ENCODE measurements at regions not wholly inside any gene's neighbourhood (a gene's known extent, or its start where the extent isn't known, plus 50 kb on each side); places are given as distances from the start of the nearest gene placed in this dataset.
"Not testable (repeated sequence)": the region's sequence is repeated elsewhere in the genome, so short reads cannot be mapped to it uniquely, and the experiment has no call there.

DNA sequence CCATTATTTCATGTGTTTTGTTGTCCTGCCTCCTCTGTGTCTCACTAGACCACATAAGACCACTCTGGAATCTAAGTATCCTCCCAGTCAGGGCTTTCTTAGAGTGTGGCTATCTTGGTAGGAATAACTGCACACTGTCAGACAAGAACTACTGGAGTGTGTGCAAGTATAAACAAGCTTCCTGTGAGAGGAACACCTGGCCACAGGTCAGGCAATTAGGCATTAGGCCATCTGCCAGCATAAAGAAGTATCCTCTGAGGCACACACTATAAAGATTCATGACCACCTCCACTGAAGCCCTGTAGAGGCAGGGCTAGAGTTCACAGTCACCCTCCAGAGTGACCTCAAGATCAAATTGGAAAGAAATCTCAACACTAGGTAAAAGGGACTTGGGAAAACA lies 507.0 kb upstream of the PABPC4L start:
- no peak for ATAC-seq
- no peak for DNase-seq
- no peak overlapping the region for H3K4me3 Mint-ChIP-seq
- H3K4me1 Mint-ChIP-seq = no peaks in the 10 kb centered on the region
- no peak overlapping the region for H3K27ac Mint-ChIP-seq
- H3K36me3 Mint-ChIP-seq (ENCODE audit: low read depth) = no peaks in the 10 kb centered on the region
- no peaks in the 10 kb centered on the region for H3K27me3 Mint-ChIP-seq
- intact Hi-C loops (cut with DNase I, micrococcal nuclease) = no loop called here
- CTCF ChIA-PET = no interaction called here
- POLR2A ChIA-PET = no interaction called here
- peaks cover 5% of the 10 kb centered on the region for H3K9me3 Mint-ChIP-seq (ENCODE audit: low read depth)

DNA sequence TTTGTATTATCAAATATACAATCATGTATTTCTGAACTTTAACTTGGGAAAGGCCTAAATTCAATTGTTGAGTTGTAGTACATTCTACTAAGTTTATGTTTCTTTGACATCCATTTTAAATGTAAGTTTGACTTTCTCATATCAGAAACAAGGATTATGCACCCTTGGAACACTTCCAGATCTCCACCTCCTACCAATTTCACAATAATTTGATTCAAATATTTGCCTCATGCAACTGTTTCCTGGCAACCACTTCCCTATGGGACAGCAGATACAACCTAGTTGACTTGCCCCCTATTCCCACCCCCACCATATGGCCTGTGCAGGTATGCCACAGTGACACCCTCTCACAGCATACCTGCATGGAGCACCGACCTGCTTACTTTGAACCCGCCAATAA lies 506.4 kb upstream of the PABPC4L start:
- Mint-ChIP-seq H3K27ac (no peak overlapping the region), H3K9me3 (ENCODE audit: low read depth) (peaks cover 5% of the 10 kb centered on the region), H3K27me3 (no peaks in the 10 kb centered on the region), H3K4me3 (no peak overlapping the region), H3K4me1 (no peaks in the 10 kb centered on the region), H3K36me3 (ENCODE audit: low read depth) (no peaks in the 10 kb centered on the region)
- no peak for ATAC-seq
- DNase-seq = no peak
- CTCF ChIA-PET = no interaction called here
- intact Hi-C loops (cut with DNase I, micrococcal nuclease) = no loop called here
- POLR2A ChIA-PET = no interaction called here

DNA sequence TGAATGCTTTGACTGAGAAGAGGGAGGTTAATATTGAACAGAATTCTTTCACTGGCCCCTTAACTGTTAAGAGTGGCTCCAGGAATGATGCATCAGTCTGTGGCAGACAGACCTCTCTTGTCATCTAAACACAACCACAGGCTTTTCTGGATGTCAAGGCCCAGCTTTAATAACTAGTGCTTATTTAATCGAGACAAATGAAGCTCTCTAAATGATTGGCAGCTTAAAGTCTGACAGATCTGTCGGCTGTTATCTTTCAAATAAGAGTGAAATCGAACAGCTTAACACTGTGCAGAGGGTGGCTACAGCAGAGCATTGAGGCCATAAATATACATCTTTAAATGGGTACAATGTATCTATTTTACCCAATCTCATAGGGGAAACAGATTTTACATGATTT lies 500.8 kb upstream of the PABPC4L start:
- intact Hi-C loops (cut with DNase I, micrococcal nuclease) = no loop called here
- no peaks in the 10 kb centered on the region for H3K4me1 Mint-ChIP-seq
- ChIA-PET CTCF (interaction anchor here (1.0 kb wide), 1 partner anchor 16 kb away, joined by 3 read pairs; no protein-coding TSS in a partner anchor), POLR2A (no interaction called here)
- no peak overlapping the region for H3K4me3 Mint-ChIP-seq
- DNase-seq = no peak
- H3K36me3 Mint-ChIP-seq (ENCODE audit: low read depth) = no peaks in the 10 kb centered on the region
- no peak overlapping the region for H3K27ac Mint-ChIP-seq
- ATAC-seq = no peak
- peaks cover 3% of the 10 kb centered on the region for H3K9me3 Mint-ChIP-seq (ENCODE audit: low read depth)
- no peaks in the 10 kb centered on the region for H3K27me3 Mint-ChIP-seq

DNA sequence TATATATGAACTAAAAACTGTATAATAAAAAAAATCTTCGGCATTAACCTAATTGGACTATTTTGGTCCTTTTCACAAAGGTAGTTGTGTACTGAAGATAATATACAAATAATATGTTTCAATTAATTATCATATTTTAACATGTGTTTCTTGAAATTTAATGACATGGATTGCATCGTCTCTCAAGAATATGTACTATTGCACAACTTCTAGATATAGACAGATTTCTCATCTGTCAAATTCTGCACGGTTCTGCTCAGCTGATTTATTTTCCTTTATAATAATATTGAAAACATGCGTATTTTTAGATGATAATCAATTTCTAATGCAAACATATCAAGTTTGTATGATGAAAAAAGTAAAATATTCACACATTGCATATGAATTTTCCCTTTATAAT lies 498.7 kb upstream of the PABPC4L start:
- CTCF ChIA-PET = no interaction called here
- H3K36me3 Mint-ChIP-seq (ENCODE audit: low read depth) = no peaks in the 10 kb centered on the region

DNA sequence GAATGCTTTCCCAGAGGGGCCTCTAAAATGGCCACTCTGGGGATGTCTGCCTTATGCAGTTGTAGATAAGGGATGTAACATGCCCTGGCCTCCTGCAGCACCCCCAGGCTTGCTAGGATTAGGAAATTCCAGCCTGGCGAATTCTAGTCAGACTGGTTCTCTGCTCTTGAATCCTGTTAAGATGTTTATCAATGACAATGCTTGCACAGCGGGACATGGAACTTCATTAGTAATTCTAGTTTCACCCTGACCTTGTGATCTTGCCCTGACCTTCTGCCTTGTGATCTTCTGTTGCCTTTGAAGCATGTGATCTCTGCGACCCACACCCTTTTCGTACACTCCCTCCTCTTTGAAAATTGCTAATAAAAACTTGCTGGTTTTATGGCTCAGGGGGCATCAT lies 497.2 kb upstream of the PABPC4L start:
- H3K27ac Mint-ChIP-seq; DNase-seq; H3K27me3 Mint-ChIP-seq; intact Hi-C loops (cut with DNase I, micrococcal nuclease); ATAC-seq; H3K4me1 Mint-ChIP-seq; H3K9me3 Mint-ChIP-seq (ENCODE audit: low read depth); H3K36me3 Mint-ChIP-seq (ENCODE audit: low read depth); POLR2A ChIA-PET; CTCF ChIA-PET; H3K4me3 Mint-ChIP-seq: not testable (repeated sequence)

More for the DNA sequence above, 498.7 kb upstream of the PABPC4L start:
- intact Hi-C loops (cut with DNase I, micrococcal nuclease) = no loop called here
- no peak for DNase-seq
- H3K27me3 Mint-ChIP-seq = no peaks in the 10 kb centered on the region
- H3K4me3 Mint-ChIP-seq = no peak overlapping the region
- no peak overlapping the region for H3K27ac Mint-ChIP-seq
- POLR2A ChIA-PET = no interaction called here
- no peak for ATAC-seq
- H3K9me3 Mint-ChIP-seq (ENCODE audit: low read depth) = peaks cover 3% of the 10 kb centered on the region
- H3K4me1 Mint-ChIP-seq = no peaks in the 10 kb centered on the region

DNA sequence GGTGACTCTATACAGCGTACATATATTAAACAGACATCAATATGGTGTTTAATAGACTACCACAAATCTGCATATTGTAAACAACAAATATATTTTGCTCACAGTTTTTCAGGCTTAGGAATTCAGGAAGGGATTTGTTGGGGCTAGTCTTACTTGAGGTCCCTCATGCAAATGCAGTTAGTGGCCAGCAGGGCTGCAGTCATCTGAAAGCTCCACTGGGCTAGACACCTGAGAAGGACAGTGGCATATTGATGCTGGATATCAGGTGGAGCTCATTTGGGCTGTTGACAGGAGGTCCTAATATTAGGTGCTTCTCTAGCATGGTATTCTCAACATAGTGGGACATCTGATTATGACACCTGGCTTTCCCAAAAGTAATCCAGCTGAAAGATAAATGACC lies 493.8 kb upstream of the PABPC4L start:
- ChIA-PET POLR2A (no interaction called here), CTCF (no interaction called here)
- ATAC-seq (no peak), DNase-seq (no peak)
- intact Hi-C loops (cut with DNase I, micrococcal nuclease) = no loop called here
- peaks cover 10% of the 10 kb centered on the region for H3K9me3 Mint-ChIP-seq (ENCODE audit: low read depth)
- H3K27me3 Mint-ChIP-seq = no peaks in the 10 kb centered on the region
- no peak overlapping the region for H3K27ac Mint-ChIP-seq
- no peak overlapping the region for H3K4me3 Mint-ChIP-seq
- no peaks in the 10 kb centered on the region for H3K4me1 Mint-ChIP-seq
- no peaks in the 10 kb centered on the region for H3K36me3 Mint-ChIP-seq (ENCODE audit: low read depth)

DNA sequence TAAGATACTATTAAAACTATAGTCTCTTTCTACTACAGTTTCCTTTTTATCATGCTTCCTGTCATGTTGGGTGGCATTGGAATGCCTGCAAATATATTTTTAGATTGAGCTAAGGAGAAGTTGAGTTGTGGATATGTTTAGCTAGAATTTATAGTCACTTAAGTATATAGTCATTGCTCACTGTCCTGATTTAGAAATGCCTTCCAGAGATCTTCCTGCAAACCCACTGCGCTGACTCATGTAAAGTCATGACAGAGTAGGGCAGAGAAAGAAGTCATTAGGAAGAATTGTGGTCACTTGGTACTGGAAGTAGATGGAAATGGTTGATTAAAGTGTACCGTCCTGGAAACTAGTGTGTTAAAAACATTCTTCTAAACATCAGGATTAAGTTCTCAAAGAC lies 490.3 kb upstream of the PABPC4L start:
- POLR2A ChIA-PET = no interaction called here
- H3K9me3 Mint-ChIP-seq (ENCODE audit: low read depth) = peaks cover 12% of the 10 kb centered on the region
- no peaks in the 10 kb centered on the region for H3K36me3 Mint-ChIP-seq (ENCODE audit: low read depth)
- no peak for ATAC-seq
- H3K4me1 Mint-ChIP-seq = no peaks in the 10 kb centered on the region
- H3K27ac Mint-ChIP-seq = no peak overlapping the region
- intact Hi-C loops (cut with DNase I, micrococcal nuclease) = no loop called here
- H3K4me3 Mint-ChIP-seq = no peak overlapping the region
- no peak for DNase-seq
- CTCF ChIA-PET = no interaction called here
- no peaks in the 10 kb centered on the region for H3K27me3 Mint-ChIP-seq

DNA sequence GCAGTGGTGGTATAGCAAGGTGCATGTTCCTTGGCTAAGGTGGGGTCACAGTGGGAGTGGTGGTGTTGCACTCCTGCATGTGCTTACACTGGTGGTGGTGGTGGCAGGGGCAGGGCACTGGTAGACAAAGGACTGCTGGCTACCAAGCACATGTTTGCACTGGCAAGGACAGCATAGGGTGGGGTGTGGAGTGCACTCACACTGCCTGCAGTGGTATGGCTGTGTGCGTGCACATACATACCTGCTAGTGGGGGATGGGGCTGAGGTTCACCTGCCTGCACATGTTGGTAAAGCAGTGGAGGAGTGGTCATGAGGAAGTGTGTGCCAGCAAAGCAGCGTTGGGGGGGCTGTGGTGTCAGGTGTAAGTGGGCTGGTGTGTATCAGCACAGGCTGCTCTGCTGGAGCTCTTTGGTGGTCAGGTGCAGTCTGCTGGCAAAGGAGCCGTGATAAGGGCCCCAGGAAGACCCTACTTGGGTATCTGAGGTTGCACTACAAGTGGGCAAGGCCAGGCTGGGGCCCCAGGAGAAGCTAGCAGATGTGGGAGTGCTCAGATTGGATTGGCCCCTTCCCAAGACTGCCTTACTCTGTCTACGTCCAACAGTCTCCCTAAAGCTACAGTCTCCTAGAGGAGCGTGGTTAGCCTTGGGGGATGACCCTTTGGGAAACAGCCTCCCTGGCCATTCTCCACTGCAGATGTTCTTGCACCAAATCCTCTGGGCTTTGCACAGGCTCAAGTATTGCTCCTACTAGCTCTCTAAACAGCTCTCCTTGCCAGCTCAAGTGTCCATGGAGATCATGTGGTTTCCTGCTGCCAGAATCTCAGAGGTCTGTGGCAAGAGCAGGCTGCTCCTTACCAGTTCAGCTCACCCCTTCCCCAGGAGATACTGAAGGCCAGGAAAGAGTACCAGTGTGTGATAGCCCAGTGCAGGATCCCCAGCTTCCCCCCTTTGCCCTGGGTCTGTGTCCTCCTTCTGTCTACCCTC lies 486.3 kb upstream of the PABPC4L start:
- Mint-ChIP-seq H3K27ac (no peak overlapping the region), H3K27me3 (no peaks in the 10 kb centered on the region), H3K9me3 (ENCODE audit: low read depth) (peaks cover 20% of the 10 kb centered on the region), H3K4me3 (no peak overlapping the region), H3K36me3 (ENCODE audit: low read depth) (no peaks in the 10 kb centered on the region), H3K4me1 (no peaks in the 10 kb centered on the region)
- intact Hi-C loops (cut with DNase I, micrococcal nuclease) = no loop called here
- DNase-seq = no peak
- no peak for ATAC-seq
- POLR2A ChIA-PET = no interaction called here
- CTCF ChIA-PET = no interaction called here

DNA sequence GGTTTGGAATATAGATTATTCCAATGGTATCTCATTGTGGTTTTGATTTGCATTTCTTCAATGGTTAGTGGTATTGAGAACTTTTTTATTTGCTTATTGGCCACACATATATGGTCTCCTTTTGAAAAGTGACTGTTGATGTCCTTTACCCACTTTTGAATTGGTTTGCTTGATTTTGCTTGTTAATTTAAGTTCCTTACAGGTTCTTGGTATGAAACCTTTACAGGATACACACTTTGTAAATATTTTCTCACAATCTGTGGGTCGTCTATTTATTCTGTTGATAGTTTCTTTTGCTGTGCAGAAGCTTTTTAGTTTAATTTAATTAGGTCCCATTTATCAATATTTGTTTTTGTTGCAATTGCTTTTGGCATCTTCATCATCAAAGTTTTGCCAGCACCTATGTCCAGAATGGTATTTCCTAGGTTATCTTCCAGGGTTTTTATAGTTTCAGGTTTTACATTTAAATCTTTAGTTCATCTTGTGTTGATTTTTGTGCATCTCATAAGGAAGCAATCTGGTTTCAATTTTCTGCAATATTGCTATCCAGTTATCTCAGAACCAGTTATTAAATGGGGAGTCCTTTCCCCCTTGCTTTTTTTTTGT lies 475.7 kb upstream of the PABPC4L start:
- no peaks in the 10 kb centered on the region for H3K36me3 Mint-ChIP-seq (ENCODE audit: low read depth)
- POLR2A ChIA-PET = no interaction called here
- ATAC-seq (no peak), DNase-seq (no peak)
- peaks cover 12% of the 10 kb centered on the region for H3K9me3 Mint-ChIP-seq (ENCODE audit: low read depth)
- H3K27ac Mint-ChIP-seq = no peak overlapping the region
- CTCF ChIA-PET = no interaction called here
- no peaks in the 10 kb centered on the region for H3K4me1 Mint-ChIP-seq
- no peak overlapping the region for H3K4me3 Mint-ChIP-seq
- H3K27me3 Mint-ChIP-seq = no peaks in the 10 kb centered on the region
- intact Hi-C loops (cut with DNase I, micrococcal nuclease) = no loop called here

DNA sequence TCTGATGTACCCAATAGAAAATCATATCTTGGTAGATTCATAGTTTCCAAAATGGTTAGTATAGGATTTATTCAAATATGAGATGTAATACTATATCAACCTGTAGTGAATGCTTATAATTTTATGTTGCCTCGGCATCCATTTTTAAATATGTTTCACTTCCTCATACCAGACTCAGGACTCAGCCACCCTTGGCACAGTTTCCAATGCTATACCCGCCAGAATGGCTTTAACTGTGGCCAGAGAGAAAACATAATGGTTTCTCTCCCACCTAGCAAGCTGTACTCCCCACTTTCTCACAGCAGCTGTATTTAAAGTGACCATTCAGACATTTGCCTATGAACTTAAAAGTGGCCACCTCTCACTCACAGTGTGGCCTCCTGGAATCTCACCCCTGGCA lies 466.6 kb upstream of the PABPC4L start:
- H3K27ac Mint-ChIP-seq = no peak overlapping the region
- ChIA-PET CTCF (no interaction called here), POLR2A (no interaction called here)
- no peak overlapping the region for H3K4me3 Mint-ChIP-seq
- H3K9me3 Mint-ChIP-seq (ENCODE audit: low read depth) = peaks cover 5% of the 10 kb centered on the region
- no peak for ATAC-seq
- no peaks in the 10 kb centered on the region for H3K36me3 Mint-ChIP-seq (ENCODE audit: low read depth)
- intact Hi-C loops (cut with DNase I, micrococcal nuclease) = no loop called here
- no peak for DNase-seq
- H3K4me1 Mint-ChIP-seq = no peaks in the 10 kb centered on the region
- no peaks in the 10 kb centered on the region for H3K27me3 Mint-ChIP-seq

DNA sequence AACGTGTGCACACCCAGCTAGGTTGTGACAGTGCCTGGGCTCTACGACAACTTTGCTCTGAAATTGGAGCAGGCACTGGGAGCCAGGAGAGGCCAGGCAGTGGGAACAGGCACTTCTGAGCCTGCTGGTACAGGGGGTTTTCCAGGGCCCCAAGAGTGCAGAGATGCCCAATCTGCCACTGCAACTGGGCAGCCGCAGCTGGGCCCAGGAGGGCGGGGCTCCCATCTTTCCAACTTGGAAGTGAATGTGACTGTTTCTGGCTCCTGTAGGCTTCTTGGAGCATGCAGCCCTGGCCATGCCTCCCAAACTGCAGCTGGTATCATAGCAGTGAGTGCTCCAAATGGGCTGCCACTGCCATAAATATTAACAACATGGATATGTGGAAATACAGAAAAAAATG lies 465.1 kb upstream of the PABPC4L start:
- ChIA-PET POLR2A (no interaction called here), CTCF (no interaction called here)
- DNase-seq (no peak), ATAC-seq (no peak)
- Mint-ChIP-seq H3K4me1 (no peaks in the 10 kb centered on the region), H3K4me3 (no peak overlapping the region), H3K36me3 (ENCODE audit: low read depth) (no peaks in the 10 kb centered on the region), H3K27ac (no peak overlapping the region), H3K27me3 (no peaks in the 10 kb centered on the region), H3K9me3 (ENCODE audit: low read depth) (peaks cover 3% of the 10 kb centered on the region)
- intact Hi-C loops (cut with DNase I, micrococcal nuclease) = no loop called here

DNA sequence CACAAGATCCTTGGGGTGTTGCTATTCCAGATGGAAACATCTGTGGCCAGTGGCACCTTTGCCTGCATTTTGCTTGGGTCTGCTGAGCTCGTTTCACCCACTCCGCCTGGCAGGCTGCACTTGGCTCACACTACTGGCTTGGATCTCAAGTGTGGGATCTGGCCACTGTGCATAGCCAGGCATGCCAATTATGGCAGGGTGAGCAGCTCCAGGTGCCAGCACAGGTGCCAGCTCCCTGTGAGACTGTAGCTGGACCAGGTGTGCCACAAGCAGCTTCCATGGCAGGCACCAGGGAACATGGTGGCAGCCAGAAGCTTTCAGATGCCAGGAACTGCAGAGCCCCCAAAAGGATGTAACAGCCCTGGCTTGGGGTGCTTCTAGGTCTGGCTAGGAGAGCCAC lies 463.8 kb upstream of the PABPC4L start:
- Mint-ChIP-seq H3K27me3 (no peaks in the 10 kb centered on the region), H3K9me3 (ENCODE audit: low read depth) (peaks cover 3% of the 10 kb centered on the region), H3K4me1 (no peaks in the 10 kb centered on the region), H3K4me3 (no peak overlapping the region), H3K36me3 (ENCODE audit: low read depth) (no peaks in the 10 kb centered on the region), H3K27ac (no peak overlapping the region)
- ATAC-seq (no peak), DNase-seq (no peak)
- CTCF ChIA-PET = no interaction called here
- POLR2A ChIA-PET = no interaction called here
- intact Hi-C loops (cut with DNase I, micrococcal nuclease) = no loop called here

Measured in activated CD4-positive, alpha-beta T cell treated with anti-CD3 and anti-CD28 coated beads for 36 hours (primary cell).